Thoracic aorta (tissue), 2 donors: ENCODE measurements at regions not wholly inside any gene's neighbourhood (a gene's known extent, or its start where the extent isn't known, plus 50 kb on each side); places are given as distances from the start of the nearest gene placed in this dataset.

Experiments
- ATAC-seq: fragments of 150-250 bp; one replicate; pipeline ENCODE4 v1.8.0; 2017; ENCODE audit warnings: low read depth; ENCODE audit not compliant: insufficient number of reproducible peaks, low FRiP score
- DNase-seq: peaks from one replicate; pipeline ENCODE4 v3.0.0-alpha.2; 2020; ENCODE audit warnings: low spot score
- H3K27ac ChIP-seq, 2 donors: fragments of 200-600 bp; sonication (generic); 1 replicate in 1 of 2; 2 replicates in 1 of 2; pipeline ENCODE4 v1.5.1; 2016; ENCODE audit warnings: mild to moderate bottlenecking in 2 of 2, moderate library complexity in 2 of 2
- H3K27me3 ChIP-seq: fragments of 200-600 bp; sonication (generic); replicated peaks from 2 replicates; pipeline ENCODE4 v1.6.0; 2016; ENCODE audit warnings: mild to moderate bottlenecking; ENCODE audit not compliant: insufficient read depth
- H3K36me3 ChIP-seq: fragments of 200-600 bp; sonication (generic); one replicate; pipeline ENCODE4 v1.5.1; 2016
- H3K4me1 ChIP-seq, 2 donors: fragments of 200-600 bp; sonication (generic); 1 replicate in 1 of 2; 2 replicates in 1 of 2; pipeline versions ENCODE4 v1.5.1 to v1.6.0; 2016; ENCODE audit warnings: low read depth in 2 of 2, mild to moderate bottlenecking in 1 of 2; ENCODE audit not compliant: control insufficient read depth in 1 of 2
- H3K4me3 ChIP-seq: fragments of 200-600 bp; sonication (generic); 2 replicates; pipeline ENCODE4 v1.5.1; 2016; ENCODE audit warnings: mild to moderate bottlenecking
- H3K9me3 ChIP-seq: fragments of 200-600 bp; sonication (generic); 2 replicates; pipeline ENCODE4 v1.5.1; 2016
- TF ChIP-seq, protein P1 (sequence below): fragments of 200-600 bp; sonication (generic); IDR thresholded peaks from one replicate; pipeline ENCODE4 v1.5.1; 2019; ENCODE audit warnings: antibody characterized with exemption

DNA sequence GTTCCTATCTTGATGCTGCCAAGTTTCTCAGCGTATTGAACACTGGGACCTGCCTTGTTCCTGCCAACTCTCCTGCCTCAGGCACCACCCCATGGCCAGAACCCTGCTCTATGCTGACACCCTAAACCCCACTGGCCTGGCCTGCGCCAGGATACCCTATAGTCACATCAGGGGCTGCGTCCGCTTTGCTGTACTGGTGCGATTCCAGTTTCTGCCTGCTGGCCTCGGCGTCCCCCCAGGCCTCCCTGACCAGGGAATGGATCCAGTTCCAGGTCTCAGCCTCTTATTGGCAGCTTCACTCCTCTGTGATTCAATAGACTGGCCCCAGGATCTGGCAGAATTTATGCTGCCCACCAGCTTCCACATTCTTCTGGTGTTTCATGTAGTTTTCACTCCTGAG is 55.0 kb downstream of the GPR6 start:
- DNase-seq, result no peak
- no peak overlapping the region for H3K4me3 ChIP-seq
- no peaks in the 10 kb centered on the region for H3K9me3 ChIP-seq
- no peaks in the 10 kb centered on the region for H3K36me3 ChIP-seq
- H3K27me3 ChIP-seq, result no peaks in the 10 kb centered on the region
- H3K4me1 ChIP-seq, result no peaks in the 10 kb centered on the region
- no peak overlapping the region for H3K27ac ChIP-seq
- TF ChIP-seq, protein P1, sequence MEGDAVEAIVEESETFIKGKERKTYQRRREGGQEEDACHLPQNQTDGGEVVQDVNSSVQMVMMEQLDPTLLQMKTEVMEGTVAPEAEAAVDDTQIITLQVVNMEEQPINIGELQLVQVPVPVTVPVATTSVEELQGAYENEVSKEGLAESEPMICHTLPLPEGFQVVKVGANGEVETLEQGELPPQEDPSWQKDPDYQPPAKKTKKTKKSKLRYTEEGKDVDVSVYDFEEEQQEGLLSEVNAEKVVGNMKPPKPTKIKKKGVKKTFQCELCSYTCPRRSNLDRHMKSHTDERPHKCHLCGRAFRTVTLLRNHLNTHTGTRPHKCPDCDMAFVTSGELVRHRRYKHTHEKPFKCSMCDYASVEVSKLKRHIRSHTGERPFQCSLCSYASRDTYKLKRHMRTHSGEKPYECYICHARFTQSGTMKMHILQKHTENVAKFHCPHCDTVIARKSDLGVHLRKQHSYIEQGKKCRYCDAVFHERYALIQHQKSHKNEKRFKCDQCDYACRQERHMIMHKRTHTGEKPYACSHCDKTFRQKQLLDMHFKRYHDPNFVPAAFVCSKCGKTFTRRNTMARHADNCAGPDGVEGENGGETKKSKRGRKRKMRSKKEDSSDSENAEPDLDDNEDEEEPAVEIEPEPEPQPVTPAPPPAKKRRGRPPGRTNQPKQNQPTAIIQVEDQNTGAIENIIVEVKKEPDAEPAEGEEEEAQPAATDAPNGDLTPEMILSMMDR, result no peak
- no peak for ATAC-seq

- no peaks in the 10 kb centered on the region for H3K9me3 ChIP-seq
- H3K4me3 ChIP-seq, result no peak overlapping the region
- H3K4me1 ChIP-seq, result no peaks in the 10 kb centered on the region
- H3K36me3 ChIP-seq, result no peaks in the 10 kb centered on the region
- ATAC-seq, result no peak
- no peak for DNase-seq
- TF ChIP-seq, protein P1, result no peak
- no peak overlapping the region for H3K27ac ChIP-seq
- H3K27me3 ChIP-seq, result no peaks in the 10 kb centered on the region
Measured at GRCh38 chr6:110033749-110034666, 55.9 kb downstream of the GPR6 start.

GRCh38 chr6:110034667-110035036 is 56.5 kb downstream of the GPR6 start:
- Histone ChIP-seq H3K4me1 (peaks cover under 1 to 2% of the 10 kb centered on the region in 2 donors), H3K36me3 (no peaks in the 10 kb centered on the region), H3K4me3 (no peak overlapping the region), H3K27me3 (no peaks in the 10 kb centered on the region), H3K27ac (no peak overlapping the region), H3K9me3 (no peaks in the 10 kb centered on the region)
- TF ChIP-seq, protein P1, result no peak
- ATAC-seq (no peak), DNase-seq (no peak)

DNA sequence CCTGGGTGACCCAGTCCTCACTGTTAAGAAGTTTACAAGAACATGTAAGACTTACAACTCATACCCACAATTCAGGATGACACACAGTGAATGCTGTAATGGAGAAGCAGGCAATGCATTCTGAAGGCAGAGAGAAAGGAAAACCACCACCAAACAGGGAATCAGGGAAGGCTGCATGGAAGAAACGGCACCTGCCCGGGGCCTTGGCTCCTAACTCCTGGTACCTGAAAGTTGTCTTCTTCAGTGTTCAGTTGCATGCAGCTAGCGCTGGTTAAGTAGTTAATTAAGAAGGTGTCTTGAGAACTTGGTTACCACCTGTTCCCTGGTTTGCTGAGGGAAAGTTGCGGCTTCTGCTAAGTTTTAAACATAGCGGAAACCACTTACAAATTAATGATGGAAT is 57.2 kb downstream of the GPR6 start:
- no peak overlapping the region for H3K4me3 ChIP-seq
- no peaks in the 10 kb centered on the region for H3K9me3 ChIP-seq
- H3K36me3 ChIP-seq, result no peaks in the 10 kb centered on the region
- no peaks in the 10 kb centered on the region for H3K27me3 ChIP-seq
- H3K27ac ChIP-seq, result no peak overlapping the region
- DNase-seq (no peak), ATAC-seq (no peak)
- TF ChIP-seq, protein P1, result no peak
- H3K4me1 ChIP-seq, result peaks cover 4 to 5% of the 10 kb centered on the region in 2 donors

DNA sequence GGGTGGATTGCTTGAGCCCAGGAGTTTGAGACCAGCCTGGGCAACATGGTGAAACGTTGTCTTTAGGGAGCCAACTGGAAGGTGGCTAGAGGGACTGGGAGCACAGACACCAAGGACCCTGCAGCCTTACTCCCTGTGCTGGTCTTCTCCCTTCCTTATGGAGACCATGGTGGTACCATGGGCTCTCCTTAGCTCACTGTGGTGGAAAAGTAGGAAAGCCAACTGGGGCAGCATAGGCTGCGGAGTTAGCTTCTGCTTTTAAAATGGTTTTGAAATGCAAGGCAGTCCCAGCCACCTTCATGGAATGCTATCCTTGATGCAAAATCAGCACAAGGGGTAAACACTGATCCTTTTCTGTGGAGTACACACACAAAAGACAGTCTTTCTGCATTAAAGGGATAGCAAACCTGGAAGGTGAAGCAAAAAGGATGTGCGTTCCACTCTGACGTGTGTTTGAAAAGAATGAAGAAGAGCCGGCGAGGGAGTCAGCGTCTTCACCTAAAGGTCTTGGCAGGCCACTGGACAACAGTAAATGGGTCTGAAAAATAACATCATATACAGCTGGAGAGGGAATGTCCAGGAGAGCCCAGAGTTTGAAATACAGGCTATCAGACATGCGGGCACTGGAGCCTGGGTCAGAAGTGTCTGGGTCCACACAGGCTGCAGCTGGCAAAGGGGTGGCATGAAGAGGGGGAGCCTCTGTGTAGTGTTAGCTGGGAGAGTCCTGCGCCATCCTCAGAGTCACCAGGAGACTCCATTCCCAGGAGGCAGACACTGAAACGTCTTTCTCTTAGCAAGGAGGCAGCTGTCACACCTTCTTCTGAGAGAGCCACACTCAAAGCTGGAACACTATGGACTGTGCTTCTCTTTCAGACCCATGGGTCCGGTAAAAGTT is 58.5 kb downstream of the GPR6 start:
- no peaks in the 10 kb centered on the region for H3K9me3 ChIP-seq
- no peaks in the 10 kb centered on the region for H3K36me3 ChIP-seq
- no peak for DNase-seq
- no peak overlapping the region for H3K27ac ChIP-seq
- peaks cover 4 to 5% of the 10 kb centered on the region in 2 donors for H3K4me1 ChIP-seq
- TF ChIP-seq, protein P1, result no peak
- no peak overlapping the region for H3K4me3 ChIP-seq
- H3K27me3 ChIP-seq, result no peaks in the 10 kb centered on the region
- no peak for ATAC-seq
